RWPE2 (cell line): ENCODE measurements at regions not wholly inside any gene's neighbourhood (a gene's known extent, or its start where the extent isn't known, plus 50 kb on each side); places are given as distances from the start of the nearest gene placed in this dataset.

ENCODE experiments used
- ATAC-seq: fragments of 200-7000 bp; cut with Tn5 transposase; 3 replicates; pipeline ENCODE4 v1.9.1; 2021; ENCODE audit warnings: low read depth
- DNase-seq: peaks from one replicate; pipeline ENCODE4 v3.0.0-alpha.2; 2020; ENCODE audit warnings: low spot score
- H3K27ac ChIP-seq: fragments of 450-650 bp; 2 replicates; pipeline ENCODE4 v1.5.1; 2017; ENCODE audit warnings: mild to moderate bottlenecking; ENCODE audit not compliant: poor library complexity, severe bottlenecking
- H3K27me3 ChIP-seq: fragments of 250-450 bp; sonication (Bioruptor Pico); 2 replicates; pipeline ENCODE4 v1.5.1; 2021; ENCODE audit warnings: mild to moderate bottlenecking, moderate library complexity; ENCODE audit not compliant: insufficient read depth, poor library complexity, severe bottlenecking
- H3K36me3 ChIP-seq: fragments of 250-450 bp; sonication (Bioruptor Pico); 2 replicates; pipeline ENCODE4 v1.5.1; 2020; ENCODE audit warnings: low read depth, mild to moderate bottlenecking, moderate library complexity
- H3K4me1 ChIP-seq: fragments of 250-450 bp; sonication (Bioruptor Pico); 2 replicates; pipeline ENCODE4 v1.5.1; 2021; ENCODE audit warnings: mild to moderate bottlenecking, moderate library complexity; ENCODE audit not compliant: insufficient read depth, poor library complexity, severe bottlenecking
- H3K4me3 ChIP-seq: fragments of 250-450 bp; sonication (Bioruptor Pico); 2 replicates; pipeline ENCODE4 v1.5.1; 2021; ENCODE audit warnings: mild to moderate bottlenecking, moderate library complexity; ENCODE audit not compliant: severe bottlenecking
- H3K9me3 ChIP-seq: fragments of 250-450 bp; sonication (Bioruptor Pico); 2 replicates; pipeline ENCODE4 v1.5.1; 2021; ENCODE audit warnings: mild to moderate bottlenecking, moderate library complexity; ENCODE audit not compliant: severe bottlenecking
- TF ChIP-seq, protein P1 (sequence below): fragments of 450-650 bp; IDR thresholded peaks from one replicate; pipeline ENCODE4 v1.5.1; 2017; ENCODE audit warnings: mild to moderate bottlenecking, moderate library complexity; ENCODE audit not compliant: poor library complexity, severe bottlenecking

DNA sequence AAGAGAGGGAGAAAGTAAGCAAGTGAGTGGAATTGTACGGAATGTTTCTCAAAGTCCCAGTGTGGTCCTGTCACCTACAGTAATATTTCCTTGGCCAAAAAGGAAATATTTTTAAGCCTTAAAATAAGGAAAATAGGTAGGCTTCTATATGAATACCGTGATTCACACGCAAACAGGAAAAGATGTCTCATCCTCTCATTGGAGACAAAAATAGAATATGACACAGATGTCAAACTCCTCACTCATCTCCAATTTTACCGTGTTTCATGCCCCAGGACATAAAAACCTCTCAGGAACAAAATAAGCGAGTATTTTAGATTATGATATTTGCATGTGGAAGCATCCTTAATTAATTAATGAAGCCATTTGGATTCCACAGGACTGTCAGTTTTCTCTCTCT, 1269.5 kb downstream of the RAPGEF2 start:
- no peaks in the 10 kb centered on the region for H3K36me3 ChIP-seq
- H3K4me3 ChIP-seq, result no peak overlapping the region
- DNase-seq (no peak), ATAC-seq (peak; percentile 52; the same call in 2 of the 3 replicates)
- H3K27me3 ChIP-seq, result no peaks in the 10 kb centered on the region
- TF ChIP-seq, protein P1, sequence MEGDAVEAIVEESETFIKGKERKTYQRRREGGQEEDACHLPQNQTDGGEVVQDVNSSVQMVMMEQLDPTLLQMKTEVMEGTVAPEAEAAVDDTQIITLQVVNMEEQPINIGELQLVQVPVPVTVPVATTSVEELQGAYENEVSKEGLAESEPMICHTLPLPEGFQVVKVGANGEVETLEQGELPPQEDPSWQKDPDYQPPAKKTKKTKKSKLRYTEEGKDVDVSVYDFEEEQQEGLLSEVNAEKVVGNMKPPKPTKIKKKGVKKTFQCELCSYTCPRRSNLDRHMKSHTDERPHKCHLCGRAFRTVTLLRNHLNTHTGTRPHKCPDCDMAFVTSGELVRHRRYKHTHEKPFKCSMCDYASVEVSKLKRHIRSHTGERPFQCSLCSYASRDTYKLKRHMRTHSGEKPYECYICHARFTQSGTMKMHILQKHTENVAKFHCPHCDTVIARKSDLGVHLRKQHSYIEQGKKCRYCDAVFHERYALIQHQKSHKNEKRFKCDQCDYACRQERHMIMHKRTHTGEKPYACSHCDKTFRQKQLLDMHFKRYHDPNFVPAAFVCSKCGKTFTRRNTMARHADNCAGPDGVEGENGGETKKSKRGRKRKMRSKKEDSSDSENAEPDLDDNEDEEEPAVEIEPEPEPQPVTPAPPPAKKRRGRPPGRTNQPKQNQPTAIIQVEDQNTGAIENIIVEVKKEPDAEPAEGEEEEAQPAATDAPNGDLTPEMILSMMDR, result no peak
- H3K4me1 ChIP-seq, result peaks cover 8% of the 10 kb centered on the region
- H3K9me3 ChIP-seq, result no peaks in the 10 kb centered on the region
- H3K27ac ChIP-seq, result no peak overlapping the region

DNA sequence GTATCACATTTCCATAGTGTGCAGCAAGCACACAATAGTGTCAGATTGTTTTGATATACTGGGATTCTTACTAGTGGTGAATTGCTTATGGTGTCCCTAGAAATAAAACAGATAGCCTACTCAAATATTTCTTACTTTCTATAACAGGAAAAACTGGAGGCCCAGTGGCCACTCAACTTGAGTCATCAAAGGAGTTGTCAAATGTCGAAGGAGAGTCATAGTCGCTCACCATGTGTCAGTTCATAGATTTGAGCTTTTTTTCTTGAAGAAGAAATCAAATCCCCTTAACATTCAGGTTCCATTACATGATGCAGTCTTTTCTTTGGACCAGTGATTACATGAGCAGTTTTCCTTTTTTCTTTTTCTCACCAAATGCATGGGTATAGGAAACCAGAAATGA, 1271.0 kb downstream of the RAPGEF2 start:
- no peaks in the 10 kb centered on the region for H3K27me3 ChIP-seq
- H3K4me1 ChIP-seq, result peaks cover 8% of the 10 kb centered on the region
- no peak; the same call in 2 of the 3 replicates for ATAC-seq
- H3K36me3 ChIP-seq, result no peaks in the 10 kb centered on the region
- H3K27ac ChIP-seq, result no peak overlapping the region
- DNase-seq, result no peak
- TF ChIP-seq, protein P1, result no peak
- no peak overlapping the region for H3K4me3 ChIP-seq
- H3K9me3 ChIP-seq, result no peaks in the 10 kb centered on the region

DNA sequence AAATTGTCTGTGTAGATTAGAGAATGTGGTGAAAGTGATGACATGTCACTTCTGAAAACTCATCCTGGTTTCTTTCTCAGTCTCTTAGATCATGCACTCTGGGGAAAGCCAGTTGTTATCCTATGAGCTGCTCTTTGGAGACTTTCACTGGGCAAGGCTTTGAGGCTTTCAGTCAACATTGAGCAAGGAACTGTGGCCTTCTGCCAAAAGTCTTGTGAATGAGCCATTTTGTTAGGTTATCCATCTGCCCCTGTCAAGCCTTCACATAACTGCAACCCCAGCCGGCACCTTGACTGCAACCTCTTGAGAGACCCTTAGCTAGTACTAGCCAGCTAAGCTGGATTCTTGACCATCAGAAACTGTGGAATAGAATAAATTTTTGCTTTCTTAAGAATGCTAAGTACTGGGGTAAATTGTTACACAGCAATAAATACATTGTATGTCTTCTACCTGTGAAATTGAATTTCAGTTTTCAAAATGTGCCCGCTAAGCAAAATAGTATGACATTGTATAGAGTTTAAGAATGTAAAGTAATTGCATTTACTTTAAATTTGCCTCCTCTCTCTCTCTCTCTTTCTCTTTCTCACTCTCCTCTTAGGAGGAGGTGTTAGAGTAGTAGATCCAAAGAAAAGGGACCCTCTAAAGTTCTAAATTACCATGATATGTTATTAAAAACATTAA, 1273.0 kb downstream of the RAPGEF2 start:
- ATAC-seq, result no peak
- TF ChIP-seq, protein P1, result no peak

DNA sequence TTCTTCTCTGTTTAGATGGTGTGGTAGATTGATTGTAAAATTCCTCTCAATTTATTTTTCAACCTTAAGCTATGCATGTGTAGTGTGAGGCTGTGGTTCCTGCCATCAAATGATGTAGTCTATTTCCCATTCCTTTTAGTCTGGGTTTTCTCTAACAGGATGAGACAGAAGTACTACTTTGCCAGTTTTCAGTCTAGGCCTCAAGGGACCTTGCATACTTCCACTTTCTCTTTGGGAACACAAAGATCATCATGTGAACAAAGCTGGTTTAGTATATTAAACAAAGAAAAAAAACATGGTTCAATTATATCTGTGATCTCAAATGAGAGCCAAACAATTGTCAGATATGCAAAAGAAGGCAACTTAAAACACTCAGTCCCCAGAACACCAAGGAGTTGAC, 1284.0 kb downstream of the RAPGEF2 start:
- Histone ChIP-seq H3K9me3 (no peaks in the 10 kb centered on the region), H3K27me3 (no peaks in the 10 kb centered on the region), H3K4me3 (no peak overlapping the region), H3K36me3 (no peaks in the 10 kb centered on the region), H3K4me1 (no peaks in the 10 kb centered on the region), H3K27ac (no peak overlapping the region)
- TF ChIP-seq, protein P1, result no peak
- ATAC-seq (no peak), DNase-seq (no peak)

More for the DNA sequence above, 1273.0 kb downstream of the RAPGEF2 start:
- no peak overlapping the region for H3K27ac ChIP-seq
- no peaks in the 10 kb centered on the region for H3K9me3 ChIP-seq
- H3K27me3 ChIP-seq, result no peaks in the 10 kb centered on the region
- no peaks in the 10 kb centered on the region for H3K36me3 ChIP-seq
- DNase-seq, result no peak
- peaks cover 8% of the 10 kb centered on the region for H3K4me1 ChIP-seq
- H3K4me3 ChIP-seq, result no peak overlapping the region

DNA sequence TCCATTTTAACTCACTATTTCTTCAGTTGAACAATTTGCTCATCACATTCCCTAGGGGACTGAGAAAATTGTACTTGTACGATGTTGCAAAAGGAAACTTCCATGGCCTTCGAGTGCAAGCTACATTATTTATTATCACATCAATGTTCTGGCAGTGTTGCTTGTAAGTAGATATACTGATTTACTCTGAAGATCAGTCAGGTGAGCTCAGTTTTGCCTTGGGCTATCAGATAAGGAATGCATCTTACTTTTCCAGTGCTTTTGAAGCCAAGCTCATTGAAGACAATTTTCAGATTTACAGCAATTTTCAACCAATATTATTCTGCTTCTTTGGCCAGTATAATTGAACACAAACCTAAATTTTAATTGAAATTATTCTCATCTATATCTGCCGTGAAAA, 1296.9 kb downstream of the RAPGEF2 start:
- TF ChIP-seq, protein P1, result no peak
- DNase-seq, result no peak
- no peaks in the 10 kb centered on the region for H3K4me1 ChIP-seq

More for the DNA sequence above, 1296.9 kb downstream of the RAPGEF2 start:
- H3K9me3 ChIP-seq, result no peaks in the 10 kb centered on the region
- no peaks in the 10 kb centered on the region for H3K36me3 ChIP-seq
- no peaks in the 10 kb centered on the region for H3K27me3 ChIP-seq
- H3K4me3 ChIP-seq, result no peak overlapping the region
- no peak overlapping the region for H3K27ac ChIP-seq
- ATAC-seq, result no peak
